ENCODE measurements at regions not wholly inside any gene's neighbourhood (a gene's known extent, or its start where the extent isn't known, plus 50 kb on each side); places are given as distances from the start of the nearest gene placed in this dataset.

GRCh38 chr5:99037668-99038067 is 108.9 kb upstream of the CHD1 start:
- TF ChIP-seq POLR2AphosphoS5 (IDR thresholded peaks at IDR 0.05; ENCODE audit: low read depth, low read length), result no peak
- no peak for TF ChIP-seq POLR2A (IDR thresholded peaks at IDR 0.05; ENCODE audit: low read depth, low read length)
- no peak for TF ChIP-seq TAF1 (IDR thresholded peaks at IDR 0.05; ENCODE audit: borderline replicate concordance, low read depth, low read length)
